ENCODE measurements at regions not wholly inside any gene's neighbourhood (a gene's known extent, or its start where the extent isn't known, plus 50 kb on each side); places are given as distances from the start of the nearest gene placed in this dataset.

GRCh38 chr4:84031401-84031800 is 467.7 kb downstream of the NKX6-1 start (continued):
- no peak for TF ChIP-seq NFIX (CRISPR knock-in tag; IDR thresholded peaks at IDR 0.05; ENCODE audit: low read depth)
- TF ChIP-seq, protein P1, sequence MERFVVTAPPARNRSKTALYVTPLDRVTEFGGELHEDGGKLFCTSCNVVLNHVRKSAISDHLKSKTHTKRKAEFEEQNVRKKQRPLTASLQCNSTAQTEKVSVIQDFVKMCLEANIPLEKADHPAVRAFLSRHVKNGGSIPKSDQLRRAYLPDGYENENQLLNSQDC (CRISPR knock-in tag; IDR thresholded peaks at IDR 0.05) = no peak
- no peak for TF ChIP-seq BDP1 (IDR thresholded peaks at IDR 0.05; ENCODE audit: insufficient read depth, insufficient read length)
- no peak for TF ChIP-seq KLF6 (CRISPR knock-in tag; IDR thresholded peaks at IDR 0.05; ENCODE audit: borderline replicate concordance)
- TF ChIP-seq EHMT2 (IDR thresholded peaks at IDR 0.05) = no peak
- TF ChIP-seq PKNOX1 (IDR thresholded peaks at IDR 0.05) = peak; percentile 55; the same call in 1 of the 2 replicates

- Histone ChIP-seq H3K79me2 (ENCODE audit: control insufficient read depth, insufficient read depth, low read length) (no peaks in the 10 kb centered on the region), H3K9me3 (replicated peaks; ENCODE audit: control insufficient read depth, insufficient read depth, low read depth, low read length) (no peaks in the 10 kb centered on the region), H3K27ac (ENCODE audit: extremely low read depth, low read depth, low read length) (no peak overlapping the region), H4K20me1 (replicated peaks; ENCODE audit: control insufficient read depth, insufficient read depth, low read length) (no peaks in the 10 kb centered on the region), H3K9ac (ENCODE audit: insufficient read depth in 1 of 2, low read depth in 2 of 2, low read length in 2 of 2) (no peak overlapping the region), H2AFZ (ENCODE audit: low read depth, low read length) (no peak overlapping the region), H3K27me3 (ENCODE audit: control insufficient read depth in 2 of 2, insufficient read depth in 2 of 2, low read length in 2 of 2) (no peaks in the 10 kb centered on the region), H3K4me2 (ENCODE audit: insufficient read depth, low read length) (no peak overlapping the region), H3K9me1 (ENCODE audit: control insufficient read depth, insufficient read depth, low read length) (no peaks in the 10 kb centered on the region), H3K4me3 (no peak overlapping the region), H3K36me3 (ENCODE audit: control insufficient read depth, insufficient read depth, low read length) (no peaks in the 10 kb centered on the region), H3K4me1 (replicated peaks in 1 of 2; ENCODE audit: control insufficient read depth in 2 of 2, insufficient read depth in 2 of 2, low read length in 2 of 2) (no peaks in the 10 kb centered on the region)
- WGBS (ENCODE audit: insufficient coverage, low coverage, missing lambda C conversion rate) = 0% methylated on average over 2 of the region's 2 CpGs
- POLR2A ChIA-PET = no interaction called here
- no peak for FAIRE-seq
- in situ Hi-C loops (cut with MboI) = no loop called here
- TF ChIP-seq RNF219 (CRISPR knock-in tag; IDR thresholded peaks at IDR 0.05) (no peak), NCOA1 (IDR thresholded peaks at IDR 0.05; ENCODE audit: low read depth) (no peak), NEUROD1 (IDR thresholded peaks at IDR 0.05; ENCODE audit: borderline replicate concordance, low read depth, low read length, partially characterized antibody) (no peak), MTA1 (IDR thresholded peaks at IDR 0.05; ENCODE audit: borderline replicate concordance) (no peak), ZNF586 (CRISPR knock-in tag; conservative IDR thresholded peaks at IDR 0.05) (no peak), ZNF830 (CRISPR knock-in tag; IDR thresholded peaks at IDR 0.05) (no peak)
- no TSS peak for BruUV-seq (replicated peaks)
- DNase-seq (ENCODE audit: extremely low read depth in 1 of 4, low spot score in 3 of 4) = no peak
- ATAC-seq = no peak
- CTCF ChIA-PET (ENCODE audit: low intra/inter-chr PET ratio) = no interaction called here
- intact Hi-C loops (cut with micrococcal nuclease) = no loop called here
These were observed 470.8 kb downstream of the NKX6-1 start for GRCh38 chr4:84028340-84028739.

Measured in K562 (cell line).